GM12874 (cell line): ENCODE measurements at regions not wholly inside any gene's neighbourhood (a gene's known extent, or its start where the extent isn't known, plus 50 kb on each side); places are given as distances from the start of the nearest gene placed in this dataset.

Source experiments
- CTCF ChIP-seq: IDR thresholded peaks from 2 replicates; pipeline ENCODE4 v1.5.1; 2011; ENCODE audit warnings: low read depth, mild to moderate bottlenecking, control low read depth, low read length, moderate library complexity; ENCODE audit not compliant: insufficient read depth

GRCh38 chr1:73711089-73711488, 486.9 kb downstream of the LRRIQ3 start:
- TF ChIP-seq CTCF = no peak

- no peak for TF ChIP-seq CTCF
These were observed 496.1 kb downstream of the LRRIQ3 start for GRCh38 chr1:73701826-73702225.

DNA sequence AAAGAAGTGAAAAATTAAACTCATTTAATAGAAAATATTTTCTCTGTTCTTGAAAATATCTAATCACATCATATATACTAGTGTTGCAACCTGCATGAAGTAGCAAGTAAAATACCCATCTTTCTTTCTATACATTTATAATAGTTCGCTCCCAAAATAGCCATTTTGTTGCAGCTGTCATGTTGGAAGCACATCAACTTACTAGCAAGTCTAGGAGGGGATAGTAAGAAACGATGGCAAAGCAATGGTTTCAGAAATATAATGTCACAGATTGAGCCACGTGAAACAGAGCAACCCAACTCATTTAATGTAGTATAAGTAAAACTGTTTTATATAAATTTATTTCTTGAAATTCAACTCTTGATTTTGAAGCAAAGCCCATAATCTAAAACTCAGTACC, 521.8 kb downstream of the LRRIQ3 start:
- TF ChIP-seq CTCF = no peak

- TF ChIP-seq CTCF = peak; percentile 35; the same call in 1 of the 2 replicates
These were observed 522.9 kb downstream of the LRRIQ3 start for GRCh38 chr1:73674945-73675561.

DNA sequence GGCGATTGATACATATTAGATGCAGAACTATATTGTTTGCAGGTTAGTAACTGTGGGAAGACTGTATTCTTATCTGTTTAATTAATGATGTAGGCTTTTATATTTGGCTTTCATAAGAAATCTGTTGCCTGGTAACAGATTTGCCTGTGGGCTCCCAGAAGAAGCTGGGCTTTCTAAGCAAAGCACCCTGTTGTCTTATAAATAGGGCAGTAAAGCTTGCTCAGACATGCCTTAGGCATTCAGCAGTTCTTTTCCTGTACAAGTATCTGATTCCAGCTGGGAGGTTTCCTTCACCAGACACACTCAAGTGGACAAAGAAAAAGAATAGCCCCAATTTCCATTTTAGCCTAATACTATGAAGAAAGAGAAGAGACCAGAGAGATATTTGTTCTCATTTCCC, 524.0 kb downstream of the LRRIQ3 start:
- TF ChIP-seq CTCF = no peak

DNA sequence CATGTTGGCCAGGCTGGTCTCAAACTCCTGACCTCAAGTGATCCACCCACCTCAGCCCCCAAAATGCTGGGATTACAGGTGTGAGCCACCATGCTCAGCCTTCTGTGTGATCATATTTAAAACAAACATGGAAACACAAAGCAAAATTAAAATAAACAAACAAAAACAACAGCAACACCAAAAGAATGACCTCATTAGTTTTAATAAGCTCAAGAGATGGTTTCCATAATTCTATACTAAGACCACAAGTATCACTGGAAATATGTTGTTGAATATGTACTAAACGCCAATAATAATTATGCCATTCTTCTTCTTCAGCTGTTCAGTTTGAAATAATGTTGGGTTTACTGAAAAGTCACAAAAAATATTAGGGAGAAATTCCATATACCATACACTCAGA, 526.4 kb downstream of the LRRIQ3 start:
- TF ChIP-seq CTCF = no peak

- no peak for TF ChIP-seq CTCF
These were observed 535.5 kb downstream of the LRRIQ3 start for GRCh38 chr1:73662526-73662925.

DNA sequence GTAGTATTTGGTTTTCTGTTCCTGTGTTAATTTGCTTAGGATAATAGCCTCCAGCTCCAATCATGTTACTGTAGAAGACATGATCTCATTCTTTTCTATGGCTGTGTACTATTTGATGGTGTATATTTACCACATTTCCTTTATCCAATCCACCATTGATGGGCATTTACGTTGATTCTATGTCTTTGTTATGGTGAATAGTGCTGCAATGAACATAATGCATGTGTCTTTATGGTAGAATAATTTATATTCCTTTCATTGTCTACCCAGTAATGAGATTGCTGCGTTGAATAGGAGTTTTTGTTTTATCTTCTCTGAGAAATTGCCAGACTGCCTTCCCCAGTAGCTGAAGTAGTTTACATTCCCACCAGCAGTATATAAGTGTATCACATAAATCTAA, 538.8 kb downstream of the LRRIQ3 start:
- no peak for TF ChIP-seq CTCF
